ENCODE measurements at regions not wholly inside any gene's neighbourhood (a gene's known extent, or its start where the extent isn't known, plus 50 kb on each side); places are given as distances from the start of the nearest gene placed in this dataset.
A peak's percentile ranks its signal among the peaks of the same experiment; 100 is the strongest.
"Not testable (repeated sequence)": the region's sequence is repeated elsewhere in the genome, so short reads cannot be mapped to it uniquely, and the experiment has no call there.

DNA sequence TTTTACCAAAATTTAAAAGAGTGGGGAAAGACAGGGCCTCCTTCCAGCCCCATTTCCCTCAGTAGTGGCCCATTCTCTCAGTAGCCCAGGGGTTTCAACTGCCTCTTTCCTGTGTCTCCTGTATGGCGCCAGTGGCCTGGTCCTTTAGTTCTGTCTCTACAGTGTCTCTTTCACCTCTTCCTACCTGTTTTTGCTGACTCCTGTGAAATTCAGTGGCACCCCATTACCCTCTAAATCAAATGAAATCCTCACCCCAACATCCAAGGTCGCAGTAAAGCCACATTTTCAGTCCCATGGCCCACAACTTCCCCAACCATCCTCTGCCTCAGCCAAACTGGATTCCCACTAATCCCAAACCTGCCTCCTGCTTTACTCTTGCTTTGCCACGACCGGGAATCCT lies 200.7 kb downstream of the IPMK start:
- no peak for DNase-seq (ENCODE audit: low spot score)

- no peak for DNase-seq (ENCODE audit: low spot score)
These were observed 201.6 kb downstream of the IPMK start for GRCh38 chr10:58066126-58066525.

DNA sequence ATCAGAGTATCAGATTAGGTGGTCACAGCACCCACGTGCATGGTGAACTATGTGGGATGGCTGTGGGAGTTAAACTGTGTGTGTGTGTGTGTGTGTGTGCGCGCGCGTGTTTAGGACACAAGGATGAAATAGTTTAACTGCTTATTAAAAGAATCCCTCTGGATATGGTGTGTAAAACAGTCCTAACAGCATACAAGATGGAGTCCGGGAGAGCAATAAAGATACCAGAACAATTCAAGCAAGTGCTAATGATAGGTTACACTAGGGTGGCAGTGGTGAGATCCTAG lies 202.2 kb downstream of the IPMK start:
- no peak for DNase-seq (ENCODE audit: low spot score)

GRCh38 chr10:58064714-58065528 lies 202.8 kb downstream of the IPMK start:
- DNase-seq (ENCODE audit: low spot score): peak; percentile 4

DNA sequence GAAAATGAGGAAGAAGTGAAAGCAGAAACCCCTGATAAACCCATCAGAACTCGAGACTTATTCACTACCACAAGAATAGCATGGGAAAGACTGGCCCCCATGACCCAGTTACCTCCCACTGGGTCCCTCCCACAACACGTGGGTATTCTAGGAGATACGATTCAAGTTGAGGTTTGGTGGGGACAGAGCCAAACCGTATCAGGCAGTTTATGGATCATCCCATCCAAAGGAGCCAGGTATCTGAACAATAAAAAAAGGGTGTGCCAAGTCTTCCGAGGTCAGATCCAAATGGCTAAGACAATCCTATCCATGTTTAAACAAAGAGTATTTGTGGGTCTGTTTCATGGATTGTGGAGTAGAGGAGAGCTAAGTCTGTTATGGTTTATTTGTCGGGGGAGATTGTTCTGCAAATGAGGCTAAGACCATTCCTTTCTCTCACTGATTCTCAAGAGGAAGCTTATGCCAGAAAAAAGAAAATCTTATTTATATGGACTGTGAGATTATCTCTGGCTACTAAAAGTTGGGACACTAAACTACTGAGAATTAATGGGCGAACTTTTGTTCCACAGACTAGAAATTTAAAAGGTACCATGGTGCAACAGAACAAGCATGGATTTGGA lies 203.7 kb downstream of the IPMK start:
- DNase-seq (ENCODE audit: low spot score): no peak

DNA sequence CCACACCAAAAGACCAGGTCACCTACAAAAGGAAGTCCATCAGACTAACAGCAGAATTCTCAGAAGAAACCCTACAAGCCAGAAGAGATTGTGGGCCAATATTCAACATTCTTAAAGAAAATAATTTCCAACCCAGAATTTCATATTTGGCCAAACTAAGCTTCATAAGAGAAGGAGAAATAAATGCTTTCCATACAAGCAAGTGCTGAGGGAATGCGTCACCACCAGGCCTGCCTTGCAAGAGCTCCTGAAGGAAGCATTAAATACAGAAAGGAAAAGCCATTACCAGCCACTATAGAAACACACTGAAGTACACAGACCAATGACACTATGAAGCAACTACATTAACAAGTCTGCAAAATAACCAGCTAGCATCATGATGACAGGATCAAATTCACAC lies 209.0 kb downstream of the IPMK start:
- not testable (repeated sequence) for DNase-seq (ENCODE audit: low spot score)

DNA sequence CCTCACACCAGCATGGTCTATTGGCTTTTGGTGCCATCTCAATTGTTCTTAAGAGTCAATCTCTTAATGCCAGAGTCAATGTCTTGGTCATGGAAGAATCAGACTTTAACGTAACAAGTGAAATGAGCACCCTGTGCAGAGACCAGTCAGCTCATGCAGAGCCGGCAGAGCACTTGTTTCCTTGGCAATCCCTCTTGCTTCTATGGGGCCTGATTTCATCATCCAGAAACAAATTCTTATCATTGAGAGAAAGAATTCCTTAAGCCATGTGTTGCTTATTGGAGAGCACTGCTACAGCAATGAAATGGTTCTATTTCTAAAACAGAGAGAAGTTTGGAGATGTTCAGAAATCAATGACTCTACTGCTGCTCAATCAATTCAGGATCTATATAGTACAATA lies 212.8 kb downstream of the IPMK start:
- no peak for DNase-seq (ENCODE audit: low spot score)

GRCh38 chr10:58052772-58053171 lies 214.9 kb downstream of the IPMK start:
- no peak for DNase-seq (ENCODE audit: low spot score)

DNA sequence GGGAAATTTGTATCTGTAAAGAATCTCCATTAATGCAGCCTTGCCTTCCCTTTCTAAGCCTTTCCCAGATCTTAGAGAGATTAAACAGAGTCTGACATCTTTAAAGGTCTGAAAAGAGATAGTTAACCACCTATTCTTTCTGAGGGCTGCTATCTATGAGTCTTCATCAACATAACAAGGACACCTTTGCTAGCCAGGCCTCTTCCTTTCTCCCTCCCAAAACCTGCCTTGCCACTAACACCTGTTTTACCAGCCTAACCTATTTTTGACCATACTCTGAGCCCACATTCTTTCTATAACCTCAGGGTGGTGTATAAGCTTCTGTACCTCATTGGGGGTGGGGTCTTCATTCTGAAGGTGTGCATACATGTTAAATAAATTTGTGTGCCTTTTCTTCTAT lies 217.1 kb downstream of the IPMK start:
- DNase-seq (ENCODE audit: low spot score): no peak

DNA sequence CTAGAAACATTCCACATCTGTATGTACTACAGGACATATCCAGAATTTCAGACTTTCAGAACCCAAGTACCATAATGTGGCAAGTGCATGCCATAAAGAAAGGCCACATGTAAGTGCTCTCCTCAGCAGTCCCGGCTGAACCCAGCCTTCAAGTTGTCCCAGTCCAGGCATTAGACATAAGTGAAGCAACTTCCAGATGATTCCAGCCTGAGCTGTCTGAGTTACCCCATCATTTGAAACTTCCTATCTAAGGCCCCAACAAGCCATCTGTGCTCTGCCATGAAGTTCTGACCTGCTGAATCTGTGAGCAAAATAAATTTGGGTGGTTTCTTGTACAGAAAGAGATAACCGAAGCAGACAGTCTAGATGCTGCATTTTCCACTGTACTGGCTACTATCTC lies 218.8 kb downstream of the IPMK start:
- DNase-seq (ENCODE audit: low spot score): no peak

- no peak for DNase-seq (ENCODE audit: low spot score)
These were observed 223.6 kb downstream of the IPMK start for GRCh38 chr10:58044072-58044471.

DNA sequence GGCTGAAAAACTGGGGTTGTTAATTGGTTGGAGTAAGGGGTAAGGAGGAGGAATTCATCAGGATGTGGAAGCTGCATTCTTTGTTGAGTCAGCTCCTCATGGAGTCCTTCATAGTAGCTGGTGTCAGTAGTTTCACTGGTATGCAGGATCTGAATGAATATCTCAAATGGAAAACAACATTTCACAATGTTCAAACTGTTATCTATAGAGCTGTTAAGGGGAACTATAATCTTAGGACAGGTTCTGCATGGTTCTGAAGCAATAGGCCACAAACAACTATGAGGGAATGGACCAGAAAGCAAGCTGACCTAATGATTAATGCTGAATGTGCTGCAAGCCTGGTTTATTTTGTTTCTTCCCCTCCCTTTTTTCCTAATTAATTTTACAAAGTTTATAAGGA lies 225.8 kb downstream of the IPMK start:
- DNase-seq (ENCODE audit: low spot score): no peak

GRCh38 chr10:58030208-58030607 lies 237.5 kb downstream of the IPMK start:
- no peak for DNase-seq (ENCODE audit: low spot score)

DNA sequence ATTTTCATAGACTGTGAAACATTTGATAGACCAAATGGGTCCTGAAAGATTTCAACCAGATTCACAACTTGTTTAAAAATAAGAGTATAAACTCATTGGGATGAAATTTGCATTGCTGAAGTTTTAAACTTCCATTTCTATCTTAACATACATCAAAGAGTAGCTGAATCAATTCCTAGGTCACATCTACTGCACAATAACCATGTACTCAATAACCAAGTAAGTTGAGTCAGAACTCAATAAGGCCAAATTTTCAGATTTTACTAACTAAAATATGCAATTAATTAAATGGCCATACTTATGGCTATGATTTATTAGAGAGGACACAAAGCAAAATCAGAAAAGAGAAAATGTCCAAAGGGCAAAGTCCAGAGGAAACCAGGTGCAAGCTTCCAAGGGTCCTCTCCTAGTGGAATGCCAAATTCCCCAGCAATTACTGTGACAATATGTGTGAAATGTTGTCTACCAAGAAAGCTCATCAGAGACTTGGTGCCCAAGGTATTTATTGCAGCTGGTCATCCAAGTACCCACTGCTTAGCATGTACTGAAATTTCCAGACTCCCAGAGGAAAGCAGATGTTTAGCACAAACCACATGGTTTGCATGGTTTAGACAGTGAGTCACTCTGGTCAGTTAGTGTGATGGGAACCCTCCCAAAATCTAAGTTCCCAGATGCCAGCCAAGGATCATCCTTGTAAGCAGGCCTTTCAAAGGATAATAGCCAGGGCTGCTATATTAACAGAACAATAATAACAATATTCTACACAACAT lies 238.9 kb downstream of the IPMK start:
- DNase-seq (ENCODE audit: low spot score): no peak

DNA sequence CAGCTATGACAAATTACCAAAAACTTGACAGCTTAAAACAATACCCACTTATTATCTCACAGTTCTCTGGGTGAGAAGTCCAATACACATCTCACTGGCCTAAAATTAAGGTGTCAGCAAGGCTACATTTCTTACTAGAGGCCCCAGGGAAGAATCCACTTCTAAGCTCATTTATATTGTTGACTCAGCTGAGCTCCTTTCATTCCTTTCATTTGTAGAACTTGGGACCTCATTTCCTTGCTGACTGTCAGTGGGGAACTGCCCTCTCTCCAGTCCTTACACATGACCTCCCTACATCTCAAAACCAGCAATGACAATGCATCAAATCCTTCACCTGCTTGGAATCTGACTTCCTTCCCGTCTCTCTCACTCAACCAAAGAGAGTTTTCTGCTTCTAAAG lies 240.3 kb downstream of the IPMK start:
- no peak for DNase-seq (ENCODE audit: low spot score)

- no peak for DNase-seq (ENCODE audit: low spot score)
These were observed 241.7 kb downstream of the IPMK start for GRCh38 chr10:58026036-58026435.

- DNase-seq (ENCODE audit: low spot score): peak; percentile 21
These were observed 244.2 kb downstream of the IPMK start for GRCh38 chr10:58023341-58024073.

GRCh38 chr10:58019863-58020537 lies 247.7 kb downstream of the IPMK start:
- no peak for DNase-seq (ENCODE audit: low spot score)

- no peak for DNase-seq (ENCODE audit: low spot score)
These were observed 249.9 kb downstream of the IPMK start for GRCh38 chr10:58017719-58018367.

DNA sequence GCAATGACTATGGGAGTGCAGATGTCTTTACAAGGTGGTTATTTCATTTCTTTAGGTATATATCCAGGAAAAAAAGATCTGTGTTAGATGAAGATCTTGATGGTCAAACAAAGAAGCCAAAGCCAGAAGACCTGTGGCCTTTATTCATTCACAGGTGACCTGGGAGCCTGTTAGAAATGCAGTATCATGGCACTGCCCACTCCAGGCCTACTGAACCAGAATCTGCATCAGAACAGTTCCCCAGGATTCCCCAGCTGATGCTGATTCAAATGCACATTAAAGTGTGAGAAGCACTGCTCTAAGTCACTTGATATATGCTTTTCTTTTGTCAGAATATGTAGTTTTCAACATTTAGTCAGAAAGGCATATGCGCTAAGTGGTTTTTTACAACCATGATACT lies 251.1 kb downstream of the IPMK start:
- no peak for DNase-seq (ENCODE audit: low spot score)

GRCh38 chr10:58014436-58014835 lies 253.3 kb downstream of the IPMK start:
- DNase-seq (ENCODE audit: low spot score): no peak

DNA sequence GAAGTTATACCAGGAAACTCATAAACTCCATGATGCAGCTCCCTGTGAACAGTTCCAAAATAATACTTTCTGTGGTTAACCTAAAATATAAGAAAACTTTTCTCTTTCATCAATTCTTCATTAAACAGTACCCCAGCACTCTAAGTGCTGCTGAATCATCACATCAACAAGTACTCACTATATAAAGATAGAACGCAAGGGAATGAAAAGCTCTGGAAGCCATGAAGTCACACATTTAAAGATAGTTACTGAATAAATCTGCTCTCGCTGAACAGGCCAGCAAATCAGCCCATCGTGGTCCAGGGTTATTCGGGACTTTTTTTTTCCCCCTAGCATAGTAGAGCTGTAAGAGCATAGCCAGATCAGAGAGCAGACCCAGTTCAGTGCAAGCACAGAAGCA lies 254.3 kb downstream of the IPMK start:
- no peak for DNase-seq (ENCODE audit: low spot score)
